GM10266 (cell line): ENCODE measurements at regions not wholly inside any gene's neighbourhood (a gene's known extent, or its start where the extent isn't known, plus 50 kb on each side); places are given as distances from the start of the nearest gene placed in this dataset.

Experiments
- DNase-seq: peaks from one replicate; pipeline ENCODE4 v3.0.0; 2012; ENCODE audit errors: extremely low spot score
- CTCF ChIP-seq: IDR thresholded peaks from 2 replicates; pipeline ENCODE4 v1.5.1; 2012; ENCODE audit warnings: mild to moderate bottlenecking, low read depth; ENCODE audit not compliant: control insufficient read depth, insufficient read depth; ENCODE audit errors: missing control alignments

DNA sequence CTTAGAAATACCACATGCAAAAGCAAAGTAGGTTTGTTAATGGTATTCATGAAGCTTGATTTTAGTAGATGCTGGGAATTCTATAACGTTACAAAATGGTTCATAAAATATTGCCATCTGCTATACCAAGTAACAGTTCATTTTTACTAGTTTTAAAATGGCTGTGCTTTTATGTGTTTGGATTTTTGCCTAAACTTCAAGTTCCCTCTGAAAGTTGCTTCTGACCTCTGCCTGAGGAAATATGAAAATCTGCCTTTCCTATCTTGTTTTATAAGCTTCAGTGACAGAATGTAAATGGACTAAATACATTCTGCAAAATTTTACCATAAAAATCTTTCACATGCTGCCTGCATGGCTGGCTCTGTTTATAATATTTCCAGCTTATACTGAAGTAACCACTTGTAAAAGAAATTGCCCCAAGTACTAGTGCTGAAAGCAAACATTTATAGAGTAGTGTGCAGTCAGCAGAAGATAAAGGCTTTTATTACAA is 560.7 kb upstream of the ROBO2 start:
- DNase-seq: no peak
- no peak for TF ChIP-seq CTCF

DNA sequence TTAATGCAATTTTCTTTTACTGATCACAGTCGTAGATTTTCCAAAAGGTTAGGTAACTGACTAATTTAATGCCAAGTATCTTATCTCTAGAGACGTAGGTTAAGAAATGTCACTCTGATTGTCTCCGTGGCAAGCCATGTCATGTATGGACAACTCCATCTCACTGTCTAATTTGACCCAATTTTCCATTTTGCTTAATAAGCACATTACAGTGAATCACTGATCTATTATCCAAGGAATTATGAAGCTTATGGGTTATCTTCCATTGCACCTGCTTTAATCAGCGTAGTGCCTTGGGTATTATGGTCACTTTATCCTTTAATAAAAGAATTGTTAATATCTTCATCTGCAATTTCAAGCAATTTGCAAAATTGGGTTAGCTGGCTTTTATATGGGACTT is 557.4 kb upstream of the ROBO2 start:
- TF ChIP-seq CTCF: no peak
- DNase-seq: no peak

- no peak for TF ChIP-seq CTCF
- no peak for DNase-seq
Observed at GRCh38 chr3:76487446-76487845, 552.5 kb upstream of the ROBO2 start.

GRCh38 chr3:76490064-76490463 is 549.8 kb upstream of the ROBO2 start:
- DNase-seq: no peak
- no peak for TF ChIP-seq CTCF

DNA sequence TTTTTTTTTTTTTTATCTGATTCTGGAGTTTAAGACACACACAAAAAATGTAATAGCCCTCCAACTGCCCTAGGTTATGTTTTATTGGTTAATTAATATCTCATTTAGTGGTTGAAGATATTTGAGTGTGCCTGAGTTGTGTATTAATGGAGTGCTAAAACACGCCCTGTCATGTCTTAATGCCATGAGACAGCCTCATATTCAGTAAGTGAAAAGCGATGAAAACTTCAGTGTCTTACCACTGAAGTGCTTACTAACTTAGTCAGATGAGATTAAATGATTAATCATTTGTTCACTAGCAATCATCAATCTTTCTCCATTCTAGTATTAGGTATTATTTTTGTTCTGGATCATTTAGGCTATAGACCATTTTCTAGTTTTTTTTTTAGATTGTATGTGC is 544.7 kb upstream of the ROBO2 start:
- no peak for TF ChIP-seq CTCF

DNA sequence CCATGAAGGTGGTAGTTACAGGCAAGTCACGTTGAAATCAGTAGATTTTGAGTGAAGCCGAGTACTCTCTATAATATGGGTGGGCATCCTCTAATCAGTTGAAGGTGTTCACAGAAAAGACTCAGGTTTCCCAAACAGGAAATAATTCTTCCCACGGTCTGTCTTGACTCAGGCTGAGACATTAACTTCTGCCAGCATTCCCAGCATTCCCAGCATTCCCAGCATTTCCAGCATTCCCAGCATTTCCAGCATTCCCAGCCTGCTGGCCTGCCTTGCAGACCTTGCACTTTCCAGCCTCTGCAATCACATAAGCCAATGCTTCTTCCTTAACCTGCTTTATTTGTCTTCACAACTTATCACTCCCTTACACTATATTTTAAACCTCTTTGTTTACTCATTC is 542.3 kb upstream of the ROBO2 start:
- TF ChIP-seq CTCF: no peak
- no peak for DNase-seq

More for the DNA sequence above, 544.7 kb upstream of the ROBO2 start:
- DNase-seq: no peak

DNA sequence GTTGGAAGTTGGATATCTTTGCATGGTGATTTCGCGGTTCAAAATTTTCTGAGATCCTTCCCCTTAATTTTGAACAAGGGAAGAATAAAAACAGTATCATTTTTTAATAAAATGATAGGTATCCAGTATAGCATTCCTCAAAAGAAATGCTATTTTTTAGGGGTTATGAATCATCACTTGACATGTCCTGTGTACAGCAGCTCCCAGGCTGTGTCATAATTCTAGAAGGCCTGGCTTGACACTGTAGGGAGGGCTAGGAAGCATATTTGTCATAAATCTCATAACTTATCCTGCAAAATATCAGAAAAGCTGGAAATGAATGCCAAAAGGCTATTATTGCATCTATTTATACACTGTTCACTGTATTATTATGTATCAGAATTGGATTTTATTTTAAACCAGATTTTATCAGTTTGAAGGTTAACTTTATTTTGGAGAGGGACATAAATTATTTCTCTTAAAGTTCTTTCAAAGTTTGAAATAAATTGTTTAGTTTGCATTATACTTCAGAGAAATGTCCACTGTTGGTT is 539.1 kb upstream of the ROBO2 start:
- DNase-seq: no peak
- no peak for TF ChIP-seq CTCF
